H9 (cell line): ENCODE measurements at regions not wholly inside any gene's neighbourhood (a gene's known extent, or its start where the extent isn't known, plus 50 kb on each side); places are given as distances from the start of the nearest gene placed in this dataset.

ENCODE experiments used
- DNase-seq: peaks from one replicate; pipeline ENCODE4 v3.0.0-alpha.2; 2017
- H2AFZ ChIP-seq: one replicate; pipeline ENCODE4 v1.6.1; 2013; ENCODE audit warnings: mild to moderate bottlenecking, low read length, control low read depth, moderate library complexity
- H2AK5ac ChIP-seq: 2 replicates; pipeline ENCODE4 v1.6.1; 2013; ENCODE audit warnings: low read length, control low read depth, mixed read lengths; ENCODE audit not compliant: insufficient read length
- H2BK120ac ChIP-seq: one replicate; pipeline ENCODE4 v1.6.1; 2013; ENCODE audit warnings: low read depth, mild to moderate bottlenecking, low read length, control low read depth, inconsistent platforms; ENCODE audit not compliant: poor library complexity, severe bottlenecking
- H2BK12ac ChIP-seq: 2 replicates; pipeline ENCODE4 v1.6.1; 2013; ENCODE audit warnings: low read length, control low read depth, mixed read lengths, low read depth; ENCODE audit not compliant: insufficient read length
- H2BK15ac ChIP-seq: 2 replicates; pipeline ENCODE4 v1.6.1; 2013; ENCODE audit warnings: low read depth, low read length, control low read depth
- H2BK20ac ChIP-seq: one replicate; pipeline ENCODE4 v1.6.1; 2013; ENCODE audit warnings: low read depth, mild to moderate bottlenecking, low read length, control low read depth, inconsistent platforms; ENCODE audit not compliant: poor library complexity, severe bottlenecking
- H2BK5ac ChIP-seq: 2 replicates; pipeline ENCODE4 v1.6.1; 2013; ENCODE audit warnings: low read length, control low read depth, mixed read lengths; ENCODE audit not compliant: insufficient read length
- H3K14ac ChIP-seq: 2 replicates; pipeline ENCODE4 v1.6.1; 2013; ENCODE audit warnings: low read length, control low read depth; ENCODE audit not compliant: insufficient read depth
- H3K18ac ChIP-seq: 2 replicates; pipeline ENCODE4 v1.6.1; 2013; ENCODE audit warnings: low read depth, mild to moderate bottlenecking, mixed read lengths, low read length, control low read depth; ENCODE audit not compliant: insufficient read length
- H3K23ac ChIP-seq: 2 replicates; pipeline ENCODE4 v1.6.1; 2013; ENCODE audit warnings: low read length, control low read depth, mixed read lengths, low read depth; ENCODE audit not compliant: insufficient read length
- H3K23me2 ChIP-seq: 2 replicates; pipeline ENCODE4 v1.6.1; 2013; ENCODE audit warnings: low read depth, mild to moderate bottlenecking, mixed read lengths, low read length, control low read depth; ENCODE audit not compliant: insufficient read length, poor library complexity, severe bottlenecking
- H3K27ac ChIP-seq: 2 replicates; pipeline ENCODE4 v1.5.1; 2013; ENCODE audit warnings: low read length, control low read depth, mixed read lengths, low read depth; ENCODE audit not compliant: insufficient read length
- H3K27me3 ChIP-seq: 2 replicates; pipeline ENCODE4 v1.6.1; 2013; ENCODE audit warnings: low read length, control low read depth, inconsistent platforms; ENCODE audit not compliant: insufficient read depth
- H3K4ac ChIP-seq: 2 replicates; pipeline ENCODE4 v1.6.1; 2013; ENCODE audit warnings: low read depth, mild to moderate bottlenecking, control low read depth, inconsistent platforms, low read length, moderate library complexity
- H3K4me1 ChIP-seq: 2 replicates; pipeline ENCODE4 v1.6.1; 2013; ENCODE audit warnings: low read length, control low read depth, inconsistent platforms; ENCODE audit not compliant: insufficient read depth
- H3K4me2 ChIP-seq: 2 replicates; pipeline ENCODE4 v1.6.1; 2013; ENCODE audit warnings: low read length, control low read depth, mixed read lengths; ENCODE audit not compliant: insufficient read length, insufficient read depth
- H3K56ac ChIP-seq: 2 replicates; pipeline ENCODE4 v1.6.1; 2013; ENCODE audit warnings: low read depth, mild to moderate bottlenecking, mixed read lengths, low read length, control low read depth; ENCODE audit not compliant: insufficient read length
- H3K79me1 ChIP-seq: 2 replicates; pipeline ENCODE4 v1.6.1; 2013; ENCODE audit warnings: low read depth, mild to moderate bottlenecking, moderate library complexity, low read length, control low read depth, inconsistent platforms; ENCODE audit not compliant: insufficient read depth, poor library complexity, severe bottlenecking
- H3K79me2 ChIP-seq: 2 replicates; pipeline ENCODE4 v1.6.1; 2013; ENCODE audit warnings: low read length, control low read depth, inconsistent platforms; ENCODE audit not compliant: insufficient read depth
- H3K9ac ChIP-seq: 2 replicates; pipeline ENCODE4 v1.6.1; 2013; ENCODE audit warnings: low read length, control low read depth, mixed read lengths; ENCODE audit not compliant: insufficient read length; ENCODE audit errors: extremely low read depth
- H3K9me3 ChIP-seq: one replicate; pipeline ENCODE4 v1.6.1; 2013; ENCODE audit warnings: low read depth, low read length, inconsistent platforms; ENCODE audit not compliant: control insufficient read depth
- H3T11ph ChIP-seq: one replicate; pipeline ENCODE4 v1.6.1; 2013; ENCODE audit warnings: mild to moderate bottlenecking, low read length, control low read depth, inconsistent platforms
- H4K20me1 ChIP-seq: one replicate; pipeline ENCODE4 v1.6.1; 2013; ENCODE audit not compliant: control insufficient read depth, insufficient read length, insufficient read depth
- H4K5ac ChIP-seq: 2 replicates; pipeline ENCODE4 v1.6.1; 2013; ENCODE audit warnings: low read depth, mild to moderate bottlenecking, mixed read lengths, low read length, control low read depth; ENCODE audit not compliant: insufficient read length
- H4K8ac ChIP-seq: replicated peaks from 2 replicates; pipeline ENCODE4 v1.6.1; 2013; ENCODE audit warnings: low read length, control low read depth, mixed read lengths, low read depth; ENCODE audit not compliant: insufficient read length
- H4K91ac ChIP-seq: 2 replicates; pipeline ENCODE4 v1.6.1; 2013; ENCODE audit warnings: low read depth, mild to moderate bottlenecking, moderate library complexity, mixed read lengths, low read length, control low read depth; ENCODE audit not compliant: insufficient read length
- H3K27ac Mint-ChIP-seq, 3 experiments: 2 replicates in 2 of 3; 3 replicates in 1 of 3; pipeline ENCODE4 v1.8.0; 2020 to 2021; ENCODE audit warnings: mixed read lengths in 3 of 3, mild to moderate bottlenecking in 1 of 3, moderate library complexity in 1 of 3
- H3K27me3 Mint-ChIP-seq: 2 replicates; pipeline ENCODE4 v1.8.0; 2021; ENCODE audit warnings: low read depth, mild to moderate bottlenecking, moderate library complexity, mixed read lengths
- H3K36me3 Mint-ChIP-seq, 3 experiments: 2 replicates in 2 of 3; 3 replicates in 1 of 3; pipeline ENCODE4 v1.8.0; 2020 to 2021; ENCODE audit warnings: low read depth in 3 of 3, mixed read lengths in 3 of 3; ENCODE audit not compliant: insufficient read depth in 1 of 3
- H3K4me1 Mint-ChIP-seq, 2 experiments: 2 replicates each; pipeline ENCODE4 v1.8.0; 2020; ENCODE audit warnings: mixed read lengths in 2 of 2
- H3K4me3 Mint-ChIP-seq, 2 experiments: 2 replicates in 1 of 2; 3 replicates in 1 of 2; pipeline ENCODE4 v1.8.0; 2020 to 2021; ENCODE audit warnings: mild to moderate bottlenecking in 2 of 2, mixed read lengths in 2 of 2, moderate library complexity in 1 of 2
- H3K9me3 Mint-ChIP-seq, 2 experiments: 2 replicates in 1 of 2; 3 replicates in 1 of 2; pipeline ENCODE4 v1.8.0; 2020; ENCODE audit warnings: mild to moderate bottlenecking in 2 of 2, mixed read lengths in 2 of 2, moderate library complexity in 1 of 2
- CTCF ChIP-seq: fragments of 200-600 bp; sonication (generic); conservative IDR thresholded peaks from 3 replicates; pipeline ENCODE4 v1.8.0; 2021; ENCODE audit warnings: antibody characterized with exemption, mild to moderate bottlenecking
- WGBS: extraction: QIAGEN DNeasy Blood & Tissue Kit; methylation state at CpG from one replicate; pipeline ENCODE4 v1.1.7; 2013; ENCODE audit warnings: missing lambda C conversion rate, low lambda C conversion rate, mixed read lengths; ENCODE audit not compliant: insufficient read length; ENCODE audit errors: extremely low coverage; 5-methylcytosine and 5-hydroxymethylcytosine counted together

GRCh38 chr13:103716718-103717117 lies 650.5 kb upstream of the SLC10A2 start:
- no peak for TF ChIP-seq CTCF

More at GRCh38 chr13:103716718-103717117, 650.5 kb upstream of the SLC10A2 start:
- no peaks in the 10 kb centered on the region for H3K9me3 ChIP-seq
- H4K91ac ChIP-seq, result no peak overlapping the region
- H4K5ac ChIP-seq, result no peak overlapping the region
- H2BK5ac ChIP-seq, result no peak overlapping the region
- Mint-ChIP-seq H3K36me3 (no peaks in the 10 kb centered on the region), H3K27ac (no peak overlapping the region), H3K9me3 (peaks cover 0 to 3% of the 10 kb centered on the region in 2 experiments; a peak in 2 of 5 replicates), H3K4me3 (no peak overlapping the region), H3K4me1 (peaks cover 0 to 4% of the 10 kb centered on the region in 2 experiments; a peak in 2 of 4 replicates), H3K27me3 (no peaks in the 10 kb centered on the region)
- H3K14ac ChIP-seq, result no peak overlapping the region
- no peak overlapping the region for H3K4ac ChIP-seq
- no peak overlapping the region for H2AK5ac ChIP-seq
- no peaks in the 10 kb centered on the region for H3K23me2 ChIP-seq
- H3K9ac ChIP-seq, result no peak overlapping the region
- DNase-seq, result no peak
- H3K23ac ChIP-seq, result no peak overlapping the region
- no peak overlapping the region for H2BK15ac ChIP-seq
- H3K4me1 ChIP-seq, result no peaks in the 10 kb centered on the region
- H3K4me2 ChIP-seq, result no peak overlapping the region
- no peak overlapping the region for H3T11ph ChIP-seq
- no peak overlapping the region for H3K18ac ChIP-seq
- H4K20me1 ChIP-seq, result no peaks in the 10 kb centered on the region
- no peaks in the 10 kb centered on the region for H3K79me2 ChIP-seq
- no peak overlapping the region for H4K8ac ChIP-seq
- no peak overlapping the region for H2AFZ ChIP-seq
- H3K27ac ChIP-seq, result no peak overlapping the region
- no CpG with 5 or more reads among the region's 1 CpG for WGBS
- no peak overlapping the region for H2BK120ac ChIP-seq
- no peak overlapping the region for H3K56ac ChIP-seq
- no peaks in the 10 kb centered on the region for H3K79me1 ChIP-seq
- H2BK20ac ChIP-seq, result no peak overlapping the region
- H2BK12ac ChIP-seq, result no peak overlapping the region
- no peaks in the 10 kb centered on the region for H3K27me3 ChIP-seq
